ENCODE measurements at regions not wholly inside any gene's neighbourhood (a gene's known extent, or its start where the extent isn't known, plus 50 kb on each side); places are given as distances from the start of the nearest gene placed in this dataset.
A peak's percentile ranks its signal among the peaks of the same experiment; 100 is the strongest.

- DNase-seq (ENCODE audit: low read depth in 2 of 2) = no peak
- no peak for TF ChIP-seq CTCF (IDR thresholded peaks at IDR 0.05; ENCODE audit: low read depth, low read length)
- H3K4me3 ChIP-seq (replicated peaks in 1 of 2; ENCODE audit: low read depth in 2 of 2, low read length in 2 of 2) = no peak overlapping the region
Observed at GRCh38 chr5:173808079-173808808, 79.9 kb upstream of the CPEB4 start.

GRCh38 chr5:173809014-173809413 is 79.1 kb upstream of the CPEB4 start:
- DNase-seq (ENCODE audit: low read depth in 2 of 2) = peak in 1 of 2 donors; percentile 40
- TF ChIP-seq CTCF (IDR thresholded peaks at IDR 0.05; ENCODE audit: low read depth, low read length) = no peak
- H3K4me3 ChIP-seq (replicated peaks in 1 of 2; ENCODE audit: low read depth in 2 of 2, low read length in 2 of 2) = no peak overlapping the region

- DNase-seq (ENCODE audit: low read depth in 2 of 2) = peak; percentile 69 to 84
- no peak for TF ChIP-seq CTCF (IDR thresholded peaks at IDR 0.05; ENCODE audit: low read depth, low read length)
- no peak overlapping the region for H3K4me3 ChIP-seq (replicated peaks in 1 of 2; ENCODE audit: low read depth in 2 of 2, low read length in 2 of 2)
Observed at GRCh38 chr5:173812811-173813550, 75.2 kb upstream of the CPEB4 start.

- TF ChIP-seq CTCF (IDR thresholded peaks at IDR 0.05; ENCODE audit: low read depth, low read length) = no peak
- no peak overlapping the region for H3K4me3 ChIP-seq (replicated peaks in 1 of 2; ENCODE audit: low read depth in 2 of 2, low read length in 2 of 2)
- DNase-seq (ENCODE audit: low read depth in 2 of 2) = no peak
Observed at GRCh38 chr5:173814053-173814452, 74.1 kb upstream of the CPEB4 start.

GRCh38 chr5:173815571-173815970 is 72.6 kb upstream of the CPEB4 start:
- H3K4me3 ChIP-seq (replicated peaks in 1 of 2; ENCODE audit: low read depth in 2 of 2, low read length in 2 of 2) = no peak overlapping the region
- DNase-seq (ENCODE audit: low read depth in 2 of 2) = no peak
- no peak for TF ChIP-seq CTCF (IDR thresholded peaks at IDR 0.05; ENCODE audit: low read depth, low read length)

GRCh38 chr5:173816728-173817127 is 71.4 kb upstream of the CPEB4 start:
- no peak overlapping the region for H3K4me3 ChIP-seq (replicated peaks in 1 of 2; ENCODE audit: low read depth in 2 of 2, low read length in 2 of 2)
- no peak for DNase-seq (ENCODE audit: low read depth in 2 of 2)
- no peak for TF ChIP-seq CTCF (IDR thresholded peaks at IDR 0.05; ENCODE audit: low read depth, low read length)
